ENCODE measurements at regions not wholly inside any gene's neighbourhood (a gene's known extent, or its start where the extent isn't known, plus 50 kb on each side); places are given as distances from the start of the nearest gene placed in this dataset.

DNA sequence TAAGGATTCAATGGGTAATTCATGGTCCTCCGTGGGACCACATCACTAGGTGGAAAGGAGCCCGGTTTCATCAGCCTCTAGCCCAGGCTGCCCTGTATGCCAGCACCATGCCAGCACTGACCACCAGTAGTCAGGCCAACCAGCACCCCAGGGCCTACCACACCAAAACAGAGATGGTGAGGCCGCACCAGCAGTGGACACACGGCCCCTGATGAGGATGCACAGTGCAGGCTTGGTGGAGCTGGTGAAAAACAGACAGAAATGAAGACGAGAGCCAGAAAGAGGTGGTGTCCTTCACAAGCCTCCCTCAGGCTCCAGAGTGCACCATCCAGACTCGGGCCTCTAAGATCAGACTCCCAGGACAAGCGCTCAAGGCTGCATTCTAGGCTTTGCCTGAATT is 128.2 kb downstream of the MED10 start:
- no peak for TF ChIP-seq YY1 (IDR thresholded peaks at IDR 0.05; ENCODE audit: low read depth)
- TF ChIP-seq EP300 (IDR thresholded peaks at IDR 0.05; ENCODE audit: borderline replicate concordance) = no peak
- TF ChIP-seq, protein P1, sequence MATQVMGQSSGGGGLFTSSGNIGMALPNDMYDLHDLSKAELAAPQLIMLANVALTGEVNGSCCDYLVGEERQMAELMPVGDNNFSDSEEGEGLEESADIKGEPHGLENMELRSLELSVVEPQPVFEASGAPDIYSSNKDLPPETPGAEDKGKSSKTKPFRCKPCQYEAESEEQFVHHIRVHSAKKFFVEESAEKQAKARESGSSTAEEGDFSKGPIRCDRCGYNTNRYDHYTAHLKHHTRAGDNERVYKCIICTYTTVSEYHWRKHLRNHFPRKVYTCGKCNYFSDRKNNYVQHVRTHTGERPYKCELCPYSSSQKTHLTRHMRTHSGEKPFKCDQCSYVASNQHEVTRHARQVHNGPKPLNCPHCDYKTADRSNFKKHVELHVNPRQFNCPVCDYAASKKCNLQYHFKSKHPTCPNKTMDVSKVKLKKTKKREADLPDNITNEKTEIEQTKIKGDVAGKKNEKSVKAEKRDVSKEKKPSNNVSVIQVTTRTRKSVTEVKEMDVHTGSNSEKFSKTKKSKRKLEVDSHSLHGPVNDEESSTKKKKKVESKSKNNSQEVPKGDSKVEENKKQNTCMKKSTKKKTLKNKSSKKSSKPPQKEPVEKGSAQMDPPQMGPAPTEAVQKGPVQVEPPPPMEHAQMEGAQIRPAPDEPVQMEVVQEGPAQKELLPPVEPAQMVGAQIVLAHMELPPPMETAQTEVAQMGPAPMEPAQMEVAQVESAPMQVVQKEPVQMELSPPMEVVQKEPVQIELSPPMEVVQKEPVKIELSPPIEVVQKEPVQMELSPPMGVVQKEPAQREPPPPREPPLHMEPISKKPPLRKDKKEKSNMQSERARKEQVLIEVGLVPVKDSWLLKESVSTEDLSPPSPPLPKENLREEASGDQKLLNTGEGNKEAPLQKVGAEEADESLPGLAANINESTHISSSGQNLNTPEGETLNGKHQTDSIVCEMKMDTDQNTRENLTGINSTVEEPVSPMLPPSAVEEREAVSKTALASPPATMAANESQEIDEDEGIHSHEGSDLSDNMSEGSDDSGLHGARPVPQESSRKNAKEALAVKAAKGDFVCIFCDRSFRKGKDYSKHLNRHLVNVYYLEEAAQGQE (IDR thresholded peaks at IDR 0.05; ENCODE audit: low read depth) = no peak
- no peak for TF ChIP-seq CREB1 (IDR thresholded peaks at IDR 0.05; ENCODE audit: low read depth)
- no peak for TF ChIP-seq CEBPB (IDR thresholded peaks at IDR 0.05)
- TF ChIP-seq RAD21 (IDR thresholded peaks at IDR 0.05; ENCODE audit: low read depth) = no peak
- no peak for TF ChIP-seq TAF1 (IDR thresholded peaks at IDR 0.05; ENCODE audit: low read depth)
- no peak for TF ChIP-seq FOXM1 (IDR thresholded peaks at IDR 0.05; ENCODE audit: borderline replicate concordance, low read depth)
- no peak for TF ChIP-seq EGR1 (IDR thresholded peaks at IDR 0.05)
- no peak for TF ChIP-seq TEAD4 (IDR thresholded peaks at IDR 0.05)
